ENCODE measurements at regions not wholly inside any gene's neighbourhood (a gene's known extent, or its start where the extent isn't known, plus 50 kb on each side); places are given as distances from the start of the nearest gene placed in this dataset.

DNA sequence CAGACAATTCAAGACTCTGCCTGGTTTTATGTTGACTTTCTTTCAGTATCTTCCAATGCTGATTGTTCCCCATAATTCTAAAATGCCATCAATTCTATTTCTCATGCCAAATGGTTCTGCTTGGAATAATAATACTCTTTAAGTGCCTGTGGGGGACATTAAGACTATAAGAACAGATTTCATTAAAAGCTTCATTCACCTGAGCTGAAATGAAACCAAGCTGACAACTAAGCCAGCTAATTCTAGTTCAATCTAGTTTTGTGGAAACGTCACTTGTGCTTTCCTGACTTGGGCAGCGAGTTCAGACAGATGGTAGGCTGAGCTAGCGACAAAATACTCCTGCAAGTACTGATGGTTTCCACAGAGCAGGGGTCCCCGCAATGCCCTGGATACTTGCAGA lies 491.1 kb upstream of the RAB6C start:
- Histone ChIP-seq H4K20me1 (replicated peaks; ENCODE audit: control insufficient read depth, extremely low read depth, insufficient read depth, low read length) (no peaks in the 10 kb centered on the region), H3K9me1 (replicated peaks; ENCODE audit: control insufficient read depth, extremely low read depth, insufficient read depth, low read length) (no peaks in the 10 kb centered on the region)

DNA sequence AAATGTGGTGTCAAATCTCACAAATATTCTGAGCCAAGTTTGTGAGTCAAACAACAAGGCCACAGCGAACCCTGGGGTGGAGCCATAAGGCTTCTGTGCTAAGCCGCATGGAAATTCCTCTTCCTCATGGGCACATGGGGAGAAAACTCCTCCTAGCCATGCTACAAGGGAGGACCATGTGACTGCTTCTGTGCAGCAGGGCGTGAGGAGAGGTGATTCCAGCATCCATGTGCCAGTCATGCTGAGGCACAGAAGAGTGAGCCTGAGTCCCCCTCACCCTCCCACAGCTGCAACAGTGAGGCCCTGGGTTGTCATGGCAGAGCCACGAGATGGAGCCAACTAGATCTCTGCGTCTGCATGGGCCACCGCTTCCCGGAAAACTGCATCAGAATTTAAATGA lies 488.8 kb upstream of the RAB6C start:
- no TSS peak for BruUV-seq (replicated peaks)
- Histone ChIP-seq H3K9me3 (replicated peaks; ENCODE audit: control insufficient read depth, insufficient read depth, low read length) (peaks cover 5% of the 10 kb centered on the region), H3K9ac (replicated peaks; ENCODE audit: extremely low read depth, insufficient read depth, low read length) (no peak overlapping the region), H3K4me1 (ENCODE audit: control insufficient read depth, extremely low read depth, insufficient read depth, low read length) (no peaks in the 10 kb centered on the region), H3K9me1 (replicated peaks; ENCODE audit: control insufficient read depth, extremely low read depth, insufficient read depth, low read length) (no peaks in the 10 kb centered on the region), H3K4me2 (ENCODE audit: insufficient read depth, low read length) (no peak overlapping the region), H3K79me2 (ENCODE audit: control insufficient read depth, insufficient read depth, low read length) (no peaks in the 10 kb centered on the region), H3K36me3 (ENCODE audit: control insufficient read depth in 2 of 2, extremely low read depth in 1 of 2, insufficient read depth in 2 of 2, low read length in 2 of 2) (no peaks in the 10 kb centered on the region), H3K27me3 (ENCODE audit: control insufficient read depth in 2 of 2, insufficient read depth in 2 of 2, low read length in 2 of 2) (no peaks in the 10 kb centered on the region), H3K27ac (ENCODE audit: insufficient read depth, low read depth, low read length) (no peak overlapping the region), H4K20me1 (replicated peaks; ENCODE audit: control insufficient read depth, extremely low read depth, insufficient read depth, low read length) (no peaks in the 10 kb centered on the region), H3K4me3 (replicated peaks in 1 of 3; ENCODE audit: insufficient read depth in 1 of 3, low read depth in 1 of 3, low read length in 3 of 3) (no peak overlapping the region), H2AFZ (ENCODE audit: low read depth, low read length) (no peak overlapping the region)
- ChIA-PET CTCF (no interaction called here), POLR2A (no interaction called here)
- no peak for FAIRE-seq
- TF ChIP-seq EZH2 (IDR thresholded peaks at IDR 0.05; ENCODE audit: borderline replicate concordance, low read depth, low read length, severe bottlenecking) (no peak), POLR2A (IDR thresholded peaks at IDR 0.05; ENCODE audit: low read depth, low read length) (no peak), JUN (IDR thresholded peaks at IDR 0.05; ENCODE audit: borderline replicate concordance, insufficient read depth, insufficient read length, low read depth) (no peak), POLR2AphosphoS5 (IDR thresholded peaks at IDR 0.05; ENCODE audit: insufficient read depth, low read depth, low read length) (no peak)
- TF ChIP-seq, protein P1, sequence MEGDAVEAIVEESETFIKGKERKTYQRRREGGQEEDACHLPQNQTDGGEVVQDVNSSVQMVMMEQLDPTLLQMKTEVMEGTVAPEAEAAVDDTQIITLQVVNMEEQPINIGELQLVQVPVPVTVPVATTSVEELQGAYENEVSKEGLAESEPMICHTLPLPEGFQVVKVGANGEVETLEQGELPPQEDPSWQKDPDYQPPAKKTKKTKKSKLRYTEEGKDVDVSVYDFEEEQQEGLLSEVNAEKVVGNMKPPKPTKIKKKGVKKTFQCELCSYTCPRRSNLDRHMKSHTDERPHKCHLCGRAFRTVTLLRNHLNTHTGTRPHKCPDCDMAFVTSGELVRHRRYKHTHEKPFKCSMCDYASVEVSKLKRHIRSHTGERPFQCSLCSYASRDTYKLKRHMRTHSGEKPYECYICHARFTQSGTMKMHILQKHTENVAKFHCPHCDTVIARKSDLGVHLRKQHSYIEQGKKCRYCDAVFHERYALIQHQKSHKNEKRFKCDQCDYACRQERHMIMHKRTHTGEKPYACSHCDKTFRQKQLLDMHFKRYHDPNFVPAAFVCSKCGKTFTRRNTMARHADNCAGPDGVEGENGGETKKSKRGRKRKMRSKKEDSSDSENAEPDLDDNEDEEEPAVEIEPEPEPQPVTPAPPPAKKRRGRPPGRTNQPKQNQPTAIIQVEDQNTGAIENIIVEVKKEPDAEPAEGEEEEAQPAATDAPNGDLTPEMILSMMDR (IDR thresholded peaks at IDR 0.05; ENCODE audit: extremely low read depth in 1 of 2, insufficient read depth in 1 of 2, low read depth in 1 of 2, low read length in 2 of 2): no peak
- intact Hi-C loops (cut with micrococcal nuclease) (no loop called here), dilution Hi-C loops (cut with MboI; ENCODE audit: extremely low pct_ligation_motif_present, low sequenced_read_pairs) (no loop called here)
- no peak for DNase-seq (ENCODE audit: low read depth, low spot score)

More for the DNA sequence above, 491.1 kb upstream of the RAB6C start:
- peaks cover 5% of the 10 kb centered on the region for H3K9me3 ChIP-seq (replicated peaks; ENCODE audit: control insufficient read depth, insufficient read depth, low read length)
- BruUV-seq (replicated peaks): no TSS peak
- H2AFZ ChIP-seq (ENCODE audit: low read depth, low read length): no peak overlapping the region
- intact Hi-C loops (cut with micrococcal nuclease): no loop called here
- DNase-seq (ENCODE audit: low read depth, low spot score) (no peak), FAIRE-seq (no peak)
- H3K79me2 ChIP-seq (ENCODE audit: control insufficient read depth, insufficient read depth, low read length): no peaks in the 10 kb centered on the region
- CTCF ChIA-PET: no interaction called here
- H3K27ac ChIP-seq (ENCODE audit: insufficient read depth, low read depth, low read length): no peak overlapping the region
- no peaks in the 10 kb centered on the region for H3K36me3 ChIP-seq (ENCODE audit: control insufficient read depth in 2 of 2, extremely low read depth in 1 of 2, insufficient read depth in 2 of 2, low read length in 2 of 2)
- no peaks in the 10 kb centered on the region for H3K4me1 ChIP-seq (ENCODE audit: control insufficient read depth, extremely low read depth, insufficient read depth, low read length)
- no peak overlapping the region for H3K9ac ChIP-seq (replicated peaks; ENCODE audit: extremely low read depth, insufficient read depth, low read length)
- no peak overlapping the region for H3K4me3 ChIP-seq (replicated peaks in 1 of 3; ENCODE audit: insufficient read depth in 1 of 3, low read depth in 1 of 3, low read length in 3 of 3)
- H3K27me3 ChIP-seq (ENCODE audit: control insufficient read depth in 2 of 2, insufficient read depth in 2 of 2, low read length in 2 of 2): no peaks in the 10 kb centered on the region
- POLR2A ChIA-PET: no interaction called here
- H3K4me2 ChIP-seq (ENCODE audit: insufficient read depth, low read length): no peak overlapping the region
- TF ChIP-seq FOS (IDR thresholded peaks at IDR 0.05; ENCODE audit: borderline replicate concordance, insufficient read depth, low read length): no peak
- dilution Hi-C loops (cut with MboI; ENCODE audit: extremely low pct_ligation_motif_present, low sequenced_read_pairs): no loop called here
